GM12892 (cell line): ENCODE measurements at regions not wholly inside any gene's neighbourhood (a gene's known extent, or its start where the extent isn't known, plus 50 kb on each side); places are given as distances from the start of the nearest gene placed in this dataset.

Experiments used
- POLR2A ChIP-seq: IDR thresholded peaks from 2 replicates; pipeline ENCODE4 v1.6.1; 2011; ENCODE audit warnings: low read depth, low read length, control low read depth
- POLR2AphosphoS5 ChIP-seq: IDR thresholded peaks from 2 replicates; pipeline ENCODE4 v1.6.1; 2011; ENCODE audit warnings: low read depth, low read length, control low read depth
- TAF1 ChIP-seq: IDR thresholded peaks from 2 replicates; pipeline ENCODE4 v1.6.1; 2011; ENCODE audit warnings: low read depth, mild to moderate bottlenecking, control low read depth, low read length, borderline replicate concordance

- no peak for TF ChIP-seq POLR2AphosphoS5
- TF ChIP-seq POLR2A: no peak
- TF ChIP-seq TAF1: no peak
Observed at GRCh38 chr4:8719421-8719820, 126.9 kb downstream of the CPZ start.
